HCT116 (cell line): ENCODE measurements at regions not wholly inside any gene's neighbourhood (a gene's known extent, or its start where the extent isn't known, plus 50 kb on each side); places are given as distances from the start of the nearest gene placed in this dataset.

ENCODE experiments used
- CTCF ChIP-seq, 3 experiments: fragments of 200-600 bp in 1 of 3; sonication (generic) in 1 of 3; IDR thresholded peaks in 2 of 3; conservative IDR thresholded peaks in 1 of 3; 2 replicates each; pipeline ENCODE4 v1.5.1; 2012 to 2017; ENCODE audit warnings: low read depth in 2 of 3, low read length in 2 of 3, antibody characterized with exemption in 1 of 3, borderline replicate concordance in 1 of 3, control low read depth in 1 of 3, mild to moderate bottlenecking in 1 of 3, mixed read lengths in 1 of 3, mixed run types in 1 of 3, moderate library complexity in 1 of 3; ENCODE audit not compliant: insufficient read depth in 1 of 3
- EZH2 ChIP-seq: fragments of 200-600 bp; sonication (generic); IDR thresholded peaks from 2 replicates; pipeline ENCODE4 v1.6.1; 2017; ENCODE audit warnings: antibody characterized with exemption, mixed run types
- POLR2A ChIP-seq: IDR thresholded peaks from 2 replicates; pipeline ENCODE4 v1.7.0; 2011; ENCODE audit warnings: borderline replicate concordance; ENCODE audit not compliant: insufficient read depth, insufficient read length; ENCODE audit errors: extremely low read depth
- POLR2AphosphoS5 ChIP-seq: IDR thresholded peaks from 2 replicates; pipeline ENCODE4 v1.6.1; 2011; ENCODE audit warnings: mild to moderate bottlenecking, low read depth, low read length, moderate library complexity
- ZNF274 ChIP-seq: fragments of 200-500 bp; sonication (Bioruptor generic); IDR thresholded peaks from 2 replicates; pipeline ENCODE4 v1.6.1; 2014; ENCODE audit warnings: mild to moderate bottlenecking, low read depth, low read length, inconsistent platforms

- TF ChIP-seq CTCF (IDR thresholded peaks at IDR 0.05 in 2 of 3, conservative IDR thresholded peaks at IDR 0.05 in 1 of 3; ENCODE audit: borderline replicate concordance in 1 of 3, insufficient read depth in 1 of 3, low read depth in 2 of 3, low read length in 2 of 3) (no peak), EZH2 (no peak), POLR2A (no peak), POLR2AphosphoS5 (no peak), ZNF274 (no peak)
Observed at GRCh38 chr6:140494321-140495108, 1120.1 kb upstream of the CITED2 start.
